ENCODE measurements at regions not wholly inside any gene's neighbourhood (a gene's known extent, or its start where the extent isn't known, plus 50 kb on each side); places are given as distances from the start of the nearest gene placed in this dataset.

- Histone ChIP-seq H2BK20ac (ENCODE audit: low read depth, low read length, poor library complexity, severe bottlenecking) (no peak overlapping the region), H3K23ac (ENCODE audit: insufficient read length, low read depth, low read length) (no peak overlapping the region), H2AFZ (ENCODE audit: low read length) (no peak overlapping the region), H3K9ac (ENCODE audit: extremely low read depth, insufficient read length, low read length) (no peak overlapping the region), H3K27ac (ENCODE audit: insufficient read length, low read depth, low read length) (no peak overlapping the region), H3K18ac (ENCODE audit: insufficient read length, low read depth, low read length) (no peak overlapping the region), H3K4me2 (ENCODE audit: insufficient read depth, insufficient read length, low read length) (no peak overlapping the region), H3K79me2 (ENCODE audit: insufficient read depth, low read length) (no peaks in the 10 kb centered on the region), H2BK12ac (ENCODE audit: insufficient read length, low read depth, low read length) (no peak overlapping the region), H4K5ac (ENCODE audit: insufficient read length, low read depth, low read length) (no peak overlapping the region), H3K4ac (ENCODE audit: low read depth, low read length) (no peak overlapping the region), H4K8ac (replicated peaks; ENCODE audit: insufficient read length, low read depth, low read length) (no peak overlapping the region), H4K91ac (ENCODE audit: insufficient read length, low read depth, low read length) (no peak overlapping the region), H3K14ac (ENCODE audit: insufficient read depth, low read length) (no peak overlapping the region), H3K4me1 (ENCODE audit: insufficient read depth, low read length) (no peaks in the 10 kb centered on the region), H3K9me3 (ENCODE audit: control insufficient read depth, low read depth, low read length) (peaks cover 11% of the 10 kb centered on the region), H3K79me1 (ENCODE audit: insufficient read depth, low read depth, low read length, poor library complexity, severe bottlenecking) (no peaks in the 10 kb centered on the region), H3T11ph (ENCODE audit: low read length) (no peak overlapping the region), H4K20me1 (ENCODE audit: control insufficient read depth, insufficient read depth, insufficient read length) (no peaks in the 10 kb centered on the region), H3K56ac (ENCODE audit: insufficient read length, low read depth, low read length) (no peak overlapping the region), H3K23me2 (ENCODE audit: insufficient read length, low read depth, low read length, poor library complexity, severe bottlenecking) (no peaks in the 10 kb centered on the region), H2BK120ac (ENCODE audit: low read depth, low read length, poor library complexity, severe bottlenecking) (no peak overlapping the region), H2AK5ac (ENCODE audit: insufficient read length, low read length) (no peak overlapping the region), H2BK15ac (ENCODE audit: low read depth, low read length) (no peak overlapping the region), H3K27me3 (ENCODE audit: insufficient read depth, low read length) (no peaks in the 10 kb centered on the region), H2BK5ac (ENCODE audit: insufficient read length, low read length) (no peak overlapping the region)
- WGBS (ENCODE audit: extremely low coverage, insufficient read length, low lambda C conversion rate), result no CpG with 5 or more reads among the region's 5 CpGs
- H3K36me3 Mint-ChIP-seq (ENCODE audit: insufficient read depth in 1 of 3, low read depth in 3 of 3), result peaks cover 2 to 18% (median 17%) of the 10 kb centered on the region in 3 experiments; a peak in 6 of 7 replicates
- no peak for DNase-seq
- peaks cover 15% of the 10 kb centered on the region in 2 experiments for H3K9me3 Mint-ChIP-seq
- no peak for TF ChIP-seq CTCF (conservative IDR thresholded peaks at IDR 0.05)
- no peak overlapping the region for H3K4me3 Mint-ChIP-seq
- H3K27me3 Mint-ChIP-seq (ENCODE audit: low read depth), result no peaks in the 10 kb centered on the region
- peaks cover 0 to 6% of the 10 kb centered on the region in 2 experiments; a peak in 2 of 4 replicates for H3K4me1 Mint-ChIP-seq
- H3K27ac Mint-ChIP-seq, result no peak overlapping the region
Observed at GRCh38 chr5:100423330-100423729, 111.8 kb upstream of the FAM174A start.
